HEK293 (cell line): ENCODE measurements at regions not wholly inside any gene's neighbourhood (a gene's known extent, or its start where the extent isn't known, plus 50 kb on each side); places are given as distances from the start of the nearest gene placed in this dataset.

Source experiments
- CTCF ChIA-PET: fragments of 350-600 bp; formaldehyde crosslinking; extraction: SDS; loops from one replicate; lab custom pipeline; 2021; ENCODE audit warnings: antibody characterized with exemption; lab: Yijun Ruan, JAX
- POLR2A ChIA-PET: fragments of 300-600 bp; formaldehyde crosslinking; extraction: SDS; loops from one replicate; lab custom pipeline; 2020; ENCODE audit warnings: antibody characterized with exemption, inconsistent platforms; lab: Yijun Ruan, JAX
- H3K27ac ChIP-seq: fragments of 200-500 bp; sonication (Bioruptor generic); 2 replicates; pipeline ENCODE4 v1.5.1; 2014; ENCODE audit warnings: low read depth, low read length, control low read depth, inconsistent platforms; ENCODE audit errors: extremely low read depth
- H3K36me3 ChIP-seq, 2 experiments: fragments of 200-500 bp in 1 of 2; sonication (Bioruptor generic) in 1 of 2; 1 replicate in 1 of 2; 2 replicates in 1 of 2; pipeline ENCODE4 v1.5.1; 2014 to 2017; ENCODE audit warnings: inconsistent platforms in 2 of 2, low read length in 2 of 2; ENCODE audit not compliant: control insufficient read depth in 2 of 2, insufficient read depth in 1 of 2
- H3K4me1 ChIP-seq: fragments of 200-500 bp; sonication (Bioruptor generic); 2 replicates; pipeline ENCODE4 v1.5.1; 2014; ENCODE audit warnings: mild to moderate bottlenecking, low read length, inconsistent platforms; ENCODE audit not compliant: control insufficient read depth, insufficient read depth
- H3K4me3 ChIP-seq: 2 replicates; pipeline ENCODE4 v1.5.1; 2011; ENCODE audit warnings: low read depth, mild to moderate bottlenecking, control low read depth, low read length, moderate library complexity
- H3K9me3 ChIP-seq: fragments of 200-500 bp; sonication (Bioruptor generic); 2 replicates; pipeline ENCODE4 v1.5.1; 2014; ENCODE audit warnings: low read depth, low read length, inconsistent platforms; ENCODE audit not compliant: control insufficient read depth, insufficient read depth
- BCL6B ChIP-seq: fragments of 450-650 bp; formaldehyde crosslinking; IDR thresholded peaks from 2 replicates; pipeline ENCODE4 v1.5.1; 2017; ENCODE audit warnings: missing biosample characterization, missing genetic modification characterization
- EGR2 ChIP-seq: fragments of 450-650 bp; formaldehyde crosslinking; IDR thresholded peaks from 2 replicates; pipeline ENCODE4 v1.5.1; 2016; ENCODE audit warnings: low read depth, missing biosample characterization, missing genetic modification characterization
- HOXC10 ChIP-seq: sonication (generic); formaldehyde crosslinking; IDR thresholded peaks from 2 replicates; pipeline ENCODE4 v1.8.1; 2023; ENCODE audit warnings: mild to moderate bottlenecking, missing genetic modification reagents
- HOXD13 ChIP-seq: sonication (generic); formaldehyde crosslinking; IDR thresholded peaks from 2 replicates; pipeline ENCODE4 v1.8.0; 2022; ENCODE audit warnings: missing genetic modification reagents, borderline replicate concordance
- INSM2 ChIP-seq: fragments of 450-650 bp; formaldehyde crosslinking; IDR thresholded peaks from 2 replicates; pipeline ENCODE4 v1.5.1; 2016; ENCODE audit warnings: missing biosample characterization, missing genetic modification characterization
- SCRT2 ChIP-seq: fragments of 450-650 bp; formaldehyde crosslinking; IDR thresholded peaks from 2 replicates; pipeline ENCODE4 v1.5.1; 2016; ENCODE audit warnings: missing biosample characterization, missing genetic modification characterization
- SETDB1 ChIP-seq: IDR thresholded peaks from one replicate; pipeline ENCODE4 v1.6.1; 2017; ENCODE audit warnings: mild to moderate bottlenecking, low read length, moderate library complexity, mixed read lengths; ENCODE audit not compliant: insufficient read length
- TCF7L2 ChIP-seq: IDR thresholded peaks from 2 replicates; pipeline ENCODE4 v1.6.1; 2011; ENCODE audit warnings: low read depth, mild to moderate bottlenecking, inconsistent platforms, low read length, moderate library complexity, borderline replicate concordance
- YY2 ChIP-seq: fragments of 450-650 bp; formaldehyde crosslinking; IDR thresholded peaks from 2 replicates; pipeline ENCODE4 v1.5.1; 2016; ENCODE audit warnings: missing biosample characterization, missing genetic modification characterization
- ZBTB49 ChIP-seq: fragments of 450-650 bp; formaldehyde crosslinking; IDR thresholded peaks from 2 replicates; pipeline ENCODE4 v1.5.1; 2016; ENCODE audit warnings: missing biosample characterization, missing genetic modification characterization, low read depth
- ZBTB8A ChIP-seq: fragments of 450-650 bp; formaldehyde crosslinking; IDR thresholded peaks from 2 replicates; pipeline ENCODE4 v1.5.1; 2016; ENCODE audit warnings: missing biosample characterization, missing genetic modification characterization
- ZFP69B ChIP-seq: fragments of 450-650 bp; formaldehyde crosslinking; IDR thresholded peaks from 2 replicates; pipeline ENCODE4 v1.5.1; 2016; ENCODE audit warnings: missing biosample characterization, missing genetic modification characterization
- ZNF138 ChIP-seq: fragments of 450-650 bp; formaldehyde crosslinking; IDR thresholded peaks from 2 replicates; pipeline ENCODE4 v1.5.1; 2016; ENCODE audit warnings: missing biosample characterization, missing genetic modification characterization, borderline replicate concordance
- ZNF146 ChIP-seq: fragments of 450-650 bp; formaldehyde crosslinking; IDR thresholded peaks from 2 replicates; pipeline ENCODE4 v1.5.1; 2016; ENCODE audit warnings: missing biosample characterization, missing genetic modification characterization
- ZNF157 ChIP-seq: fragments of 450-650 bp; formaldehyde crosslinking; IDR thresholded peaks from 2 replicates; pipeline ENCODE4 v1.5.1; 2016; ENCODE audit warnings: missing biosample characterization, missing genetic modification characterization
- ZNF248 ChIP-seq: fragments of 450-650 bp; formaldehyde crosslinking; IDR thresholded peaks from 2 replicates; pipeline ENCODE4 v1.5.1; 2017; ENCODE audit warnings: missing biosample characterization, missing genetic modification characterization
- ZNF26 ChIP-seq: fragments of 450-650 bp; formaldehyde crosslinking; IDR thresholded peaks from 2 replicates; pipeline ENCODE4 v1.5.1; 2016; ENCODE audit warnings: missing biosample characterization, missing genetic modification characterization
- ZNF292 ChIP-seq: fragments of 450-650 bp; formaldehyde crosslinking; IDR thresholded peaks from 2 replicates; pipeline ENCODE4 v1.5.1; 2016; ENCODE audit warnings: low read depth, missing biosample characterization, missing genetic modification characterization, borderline replicate concordance
- ZNF366 ChIP-seq: fragments of 450-650 bp; formaldehyde crosslinking; conservative IDR thresholded peaks from 2 replicates; pipeline ENCODE4 v1.5.1; 2016; ENCODE audit warnings: missing biosample characterization, missing genetic modification characterization
- ZNF37A ChIP-seq: fragments of 450-650 bp; IDR thresholded peaks from 2 replicates; pipeline ENCODE4 v1.5.1; 2018; ENCODE audit warnings: missing biosample characterization, missing genetic modification characterization
- ZNF449 ChIP-seq: fragments of 450-650 bp; formaldehyde crosslinking; IDR thresholded peaks from 2 replicates; pipeline ENCODE4 v1.5.1; 2017; ENCODE audit warnings: missing biosample characterization, mild to moderate bottlenecking, missing genetic modification characterization, moderate library complexity
- ZNF514 ChIP-seq: fragments of 450-650 bp; formaldehyde crosslinking; IDR thresholded peaks from 2 replicates; pipeline ENCODE4 v1.5.1; 2016; ENCODE audit warnings: missing biosample characterization, missing genetic modification characterization
- ZNF549 ChIP-seq: fragments of 450-650 bp; IDR thresholded peaks from 2 replicates; pipeline ENCODE4 v1.5.1; 2018; ENCODE audit warnings: missing biosample characterization, missing genetic modification characterization, mild to moderate bottlenecking, inconsistent platforms, moderate library complexity
- ZNF660 ChIP-seq: fragments of 450-650 bp; IDR thresholded peaks from 2 replicates; pipeline ENCODE4 v1.5.1; 2018; ENCODE audit warnings: missing biosample characterization, mild to moderate bottlenecking, missing genetic modification characterization
- ZNF707 ChIP-seq: fragments of 450-650 bp; formaldehyde crosslinking; IDR thresholded peaks from 2 replicates; pipeline ENCODE4 v1.5.1; 2016; ENCODE audit warnings: missing biosample characterization, missing genetic modification characterization
- ZNF837 ChIP-seq: fragments of 450-650 bp; formaldehyde crosslinking; IDR thresholded peaks from 2 replicates; pipeline ENCODE4 v1.5.1; 2016; ENCODE audit warnings: missing biosample characterization, missing genetic modification characterization

- Histone ChIP-seq H3K36me3 (no peaks in the 10 kb centered on the region), H3K9me3 (no peaks in the 10 kb centered on the region), H3K27ac (no peak overlapping the region), H3K4me1 (no peaks in the 10 kb centered on the region), H3K4me3 (no peak overlapping the region)
- ChIA-PET CTCF (interaction anchor here (0.6 to 1.3 kb wide), 2 partner anchors 589 to 1378 kb away, joined by 4 read pairs; no protein-coding TSS in a partner anchor), POLR2A (no interaction called here)
- TF ChIP-seq EGR2 (tag by site-specific recombination) (no peak), SETDB1 (no peak), ZNF37A (tag by site-specific recombination) (no peak)
Observed at GRCh38 chr1:216898801-216899200, 175.6 kb upstream of the ESRRG start.

- Histone ChIP-seq H3K27ac (no peak overlapping the region), H3K9me3 (no peaks in the 10 kb centered on the region), H3K36me3 (no peaks in the 10 kb centered on the region), H3K4me3 (no peak overlapping the region), H3K4me1 (no peaks in the 10 kb centered on the region)
- no peak for TF ChIP-seq SCRT2 (tag by site-specific recombination)
- TF ChIP-seq ZNF157, result no peak
- no peak for TF ChIP-seq ZNF248 (tag by site-specific recombination)
- no peak for TF ChIP-seq HOXD13
- no peak for TF ChIP-seq BCL6B (tag by site-specific recombination)
- TF ChIP-seq INSM2 (tag by site-specific recombination), result no peak
- TF ChIP-seq HOXC10 (CRISPR knock-in tag), result no peak
- no peak for TF ChIP-seq TCF7L2
- POLR2A ChIA-PET, result no interaction called here
- CTCF ChIA-PET, result no interaction called here
Observed at GRCh38 chr1:216896146-216896545, 172.9 kb upstream of the ESRRG start.

- no peaks in the 10 kb centered on the region for H3K4me1 ChIP-seq
- no peak overlapping the region for H3K4me3 ChIP-seq
- H3K36me3 ChIP-seq, result no peaks in the 10 kb centered on the region
- POLR2A ChIA-PET, result no interaction called here
- no peaks in the 10 kb centered on the region for H3K9me3 ChIP-seq
- CTCF ChIA-PET, result no interaction called here
- H3K27ac ChIP-seq, result no peak overlapping the region
- TF ChIP-seq ZNF138 (tag by site-specific recombination) (no peak), ZNF660 (tag by site-specific recombination) (no peak), ZNF26 (tag by site-specific recombination) (no peak), ZNF146 (tag by site-specific recombination) (no peak), ZNF514 (tag by site-specific recombination) (no peak), ZNF549 (tag by site-specific recombination) (no peak), ZBTB49 (tag by site-specific recombination) (no peak), YY2 (tag by site-specific recombination) (no peak), ZNF449 (tag by site-specific recombination) (no peak), ZFP69B (no peak), ZNF366 (no peak), ZNF837 (tag by site-specific recombination) (no peak), ZBTB8A (tag by site-specific recombination) (no peak), ZNF292 (tag by site-specific recombination) (no peak), ZNF707 (tag by site-specific recombination) (no peak)
Observed at GRCh38 chr1:216894494-216894893, 171.3 kb upstream of the ESRRG start.
